GM23248 (cell line): ENCODE measurements at regions not wholly inside any gene's neighbourhood (a gene's known extent, or its start where the extent isn't known, plus 50 kb on each side); places are given as distances from the start of the nearest gene placed in this dataset.

Experiments used
- EZH2 ChIP-seq: fragments of 200-600 bp; sonication (generic); IDR thresholded peaks from 2 replicates; pipeline ENCODE4 v1.6.1; 2018; ENCODE audit warnings: antibody characterized with exemption, mild to moderate bottlenecking; ENCODE audit not compliant: insufficient read depth, poor library complexity, severe bottlenecking
- EZH2phosphoT487 ChIP-seq: fragments of 200-600 bp; sonication (generic); IDR thresholded peaks from 2 replicates; pipeline ENCODE4 v1.6.1; 2018; ENCODE audit warnings: antibody characterized with exemption, moderate library complexity, mild to moderate bottlenecking, low read depth; ENCODE audit not compliant: insufficient read depth

DNA sequence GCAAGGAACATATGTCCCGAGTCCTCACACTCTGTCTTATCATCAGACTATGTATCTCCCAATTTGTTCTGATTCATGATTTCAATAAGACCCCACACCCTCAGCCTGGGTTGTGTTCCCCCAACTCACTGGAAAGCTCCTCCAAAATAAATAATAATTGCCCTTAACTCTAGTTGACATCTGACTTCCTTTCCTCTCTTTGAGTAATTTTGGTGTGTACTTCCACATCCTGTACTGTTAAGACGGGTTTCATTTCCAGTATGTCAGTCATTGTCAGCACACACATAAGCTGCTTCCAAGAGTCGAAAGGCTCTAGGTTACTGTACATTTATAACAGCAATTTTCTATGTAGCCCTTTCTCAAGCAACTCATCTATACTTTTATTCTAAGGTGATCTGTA lies 52.2 kb upstream of the C1QTNF7 start:
- no peak for TF ChIP-seq EZH2
- TF ChIP-seq EZH2phosphoT487: no peak
